Liver (tissue), 8 donors: ENCODE measurements at regions not wholly inside any gene's neighbourhood (a gene's known extent, or its start where the extent isn't known, plus 50 kb on each side); places are given as distances from the start of the nearest gene placed in this dataset.

Experiments used
- DNase-seq: peaks from one replicate; pipeline ENCODE4 v3.0.0-alpha.2; 2017; ENCODE audit warnings: low spot score
- H3K27ac ChIP-seq, 2 donors: one replicate each; pipeline ENCODE4 v1.7.0; 2013; ENCODE audit warnings: inconsistent platforms in 2 of 2, low read length in 2 of 2, control low read depth in 1 of 2, low read depth in 1 of 2, mild to moderate bottlenecking in 1 of 2
- H3K27me3 ChIP-seq, 4 donors: one replicate each; pipeline versions ENCODE4 v1.6.1 to v1.7.0; 2013; ENCODE audit warnings: low read length in 3 of 4, inconsistent platforms in 1 of 4, mild to moderate bottlenecking in 1 of 4, moderate library complexity in 1 of 4; ENCODE audit not compliant: control insufficient read depth in 4 of 4, insufficient read depth in 4 of 4
- H3K36me3 ChIP-seq, 4 donors: one replicate each; pipeline versions ENCODE4 v1.6.1 to v1.7.0; 2013; ENCODE audit warnings: low read length in 3 of 4, mild to moderate bottlenecking in 3 of 4, low read depth in 1 of 4, moderate library complexity in 1 of 4; ENCODE audit not compliant: control insufficient read depth in 4 of 4, insufficient read depth in 3 of 4
- H3K4me1 ChIP-seq, 4 donors: one replicate each; pipeline versions ENCODE4 v1.6.1 to v1.7.0; 2013; ENCODE audit warnings: low read length in 3 of 4, mild to moderate bottlenecking in 3 of 4, moderate library complexity in 1 of 4; ENCODE audit not compliant: control insufficient read depth in 4 of 4, insufficient read depth in 4 of 4
- H3K4me3 ChIP-seq, 3 donors: one replicate each; pipeline versions ENCODE4 v1.6.1 to v1.7.0; 2013; ENCODE audit warnings: low read length in 3 of 3, control low read depth in 1 of 3, low read depth in 1 of 3, mild to moderate bottlenecking in 1 of 3
- H3K9ac ChIP-seq, 2 donors: one replicate each; pipeline ENCODE4 v1.7.0; 2013; ENCODE audit warnings: low read length in 2 of 2, mild to moderate bottlenecking in 2 of 2, moderate library complexity in 2 of 2, control low read depth in 1 of 2, low read depth in 1 of 2
- H3K9me3 ChIP-seq, 4 donors: one replicate each; pipeline versions ENCODE4 v1.6.1 to v1.7.0; 2013; ENCODE audit warnings: low read length in 3 of 4; ENCODE audit not compliant: control insufficient read depth in 4 of 4
- ATF3 ChIP-seq: IDR thresholded peaks from 2 replicates; pipeline ENCODE4 v1.6.1; 2016; ENCODE audit warnings: antibody characterized with exemption
- CTCF ChIP-seq: fragments of 150-350 bp; IDR thresholded peaks from 2 replicates; pipeline ENCODE4 v1.5.1; 2017; ENCODE audit warnings: improper control_type of control experiment, low read depth, low read length; ENCODE audit not compliant: missing input control
- EGR1 ChIP-seq, 2 donors: IDR thresholded peaks; 2 replicates each; pipeline ENCODE4 v1.6.1; 2016 to 2018; ENCODE audit warnings: antibody characterized with exemption in 2 of 2, low read depth in 2 of 2
- FOXA1 ChIP-seq: IDR thresholded peaks from 2 replicates; pipeline ENCODE4 v1.6.1; 2016; ENCODE audit warnings: antibody characterized with exemption
- FOXA2 ChIP-seq: IDR thresholded peaks from 2 replicates; pipeline ENCODE4 v1.6.1; 2016; ENCODE audit warnings: antibody characterized with exemption
- GABPA ChIP-seq, 2 donors: IDR thresholded peaks in 1 of 2; conservative IDR thresholded peaks in 1 of 2; 2 replicates each; pipeline ENCODE4 v1.6.1; 2016; ENCODE audit warnings: antibody characterized with exemption in 2 of 2, mild to moderate bottlenecking in 1 of 2, moderate library complexity in 1 of 2
- HNF4A ChIP-seq, 2 donors: conservative IDR thresholded peaks; 2 replicates each; pipeline ENCODE4 v1.6.1; 2016; ENCODE audit warnings: antibody characterized with exemption in 2 of 2, mild to moderate bottlenecking in 2 of 2
- HNF4G ChIP-seq: IDR thresholded peaks from 2 replicates; pipeline ENCODE4 v1.6.1; 2016; ENCODE audit warnings: antibody characterized with exemption
- NR2F2 ChIP-seq: IDR thresholded peaks from 2 replicates; pipeline ENCODE4 v1.6.1; 2016; ENCODE audit warnings: antibody characterized with exemption
- RAD21 ChIP-seq, 2 donors: IDR thresholded peaks; 2 replicates each; pipeline ENCODE4 v1.6.1; 2016; ENCODE audit warnings: antibody characterized with exemption in 2 of 2, mild to moderate bottlenecking in 2 of 2
- REST ChIP-seq: IDR thresholded peaks from 2 replicates; pipeline ENCODE4 v1.6.1; 2016; ENCODE audit warnings: antibody characterized with exemption, mild to moderate bottlenecking
- RXRA ChIP-seq, 2 donors: IDR thresholded peaks; 2 replicates each; pipeline ENCODE4 v1.6.1; 2017 to 2018; ENCODE audit warnings: antibody characterized with exemption in 2 of 2, mild to moderate bottlenecking in 1 of 2
- SP1 ChIP-seq: IDR thresholded peaks from 2 replicates; pipeline ENCODE4 v1.6.1; 2018; ENCODE audit warnings: antibody characterized with exemption, mild to moderate bottlenecking
- TAF1 ChIP-seq: conservative IDR thresholded peaks from 2 replicates; pipeline ENCODE4 v1.6.1; 2016; ENCODE audit warnings: antibody characterized with exemption, mild to moderate bottlenecking
- YY1 ChIP-seq: IDR thresholded peaks from 2 replicates; pipeline ENCODE4 v1.6.1; 2016; ENCODE audit warnings: antibody characterized with exemption, mild to moderate bottlenecking
- ZBTB33 ChIP-seq: IDR thresholded peaks from 2 replicates; pipeline ENCODE4 v1.6.1; 2016; ENCODE audit warnings: antibody characterized with exemption
- WGBS: extraction: QIAGEN DNeasy Blood & Tissue Kit; methylation state at CpG from one replicate; pipeline ENCODE4 v1.1.7; 2013; 5-methylcytosine and 5-hydroxymethylcytosine counted together
- TF ChIP-seq, protein P1 (sequence below): IDR thresholded peaks from 2 replicates; pipeline ENCODE4 v1.6.1; 2016; ENCODE audit warnings: antibody characterized with exemption
- donor health status: healthy.
- donor health status: healthy.
- donor health status: healthy.
- donor health status: healthy.
- donor health status: healthy.

DNA sequence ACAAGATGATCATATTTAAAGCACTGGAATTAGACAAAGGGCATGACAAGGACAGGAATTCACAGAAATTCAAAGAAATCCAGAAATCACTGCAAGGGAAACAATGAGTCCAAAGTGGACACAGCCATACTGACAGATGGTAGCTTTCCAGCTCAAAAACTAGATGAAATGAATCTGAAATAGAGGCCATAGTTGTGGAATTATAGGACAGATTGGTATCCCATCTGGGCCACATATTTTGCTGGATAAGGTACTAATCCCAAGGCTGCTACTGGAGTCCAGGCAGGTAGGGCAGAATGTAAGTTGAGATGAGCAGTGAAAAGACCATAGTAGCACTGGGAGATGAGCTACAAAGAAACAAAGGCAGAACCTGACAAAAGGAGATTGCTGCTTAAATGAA lies 258.3 kb upstream of the ANO3 start:
- Histone ChIP-seq H3K4me1 (no peaks in the 10 kb centered on the region), H3K27ac (no peak overlapping the region), H3K4me3 (no peak overlapping the region), H3K9me3 (no peaks in the 10 kb centered on the region), H3K27me3 (peaks cover 0 to 2% (median 0%) of the 10 kb centered on the region in 4 donors), H3K36me3 (no peaks in the 10 kb centered on the region), H3K9ac (no peak overlapping the region)
- no peak for DNase-seq
- no peak for TF ChIP-seq FOXA1
- no peak for TF ChIP-seq ZBTB33
- no peak for TF ChIP-seq HNF4A (conservative IDR thresholded peaks at IDR 0.05)
- no peak for TF ChIP-seq REST
- no peak for TF ChIP-seq NR2F2
- TF ChIP-seq ATF3 = no peak
- no peak for TF ChIP-seq RXRA (IDR thresholded peaks at IDR 0.05)
- TF ChIP-seq EGR1 (IDR thresholded peaks at IDR 0.05; ENCODE audit: low read depth in 2 of 2) = no peak
- TF ChIP-seq SP1 = no peak
- no peak for TF ChIP-seq RAD21 (IDR thresholded peaks at IDR 0.05)
- no peak for TF ChIP-seq CTCF
- no peak for TF ChIP-seq YY1
- TF ChIP-seq GABPA (IDR thresholded peaks at IDR 0.05 in 1 of 2, conservative IDR thresholded peaks at IDR 0.05 in 1 of 2) = no peak
- TF ChIP-seq, protein P1, sequence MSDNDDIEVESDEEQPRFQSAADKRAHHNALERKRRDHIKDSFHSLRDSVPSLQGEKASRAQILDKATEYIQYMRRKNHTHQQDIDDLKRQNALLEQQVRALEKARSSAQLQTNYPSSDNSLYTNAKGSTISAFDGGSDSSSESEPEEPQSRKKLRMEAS = no peak

DNA sequence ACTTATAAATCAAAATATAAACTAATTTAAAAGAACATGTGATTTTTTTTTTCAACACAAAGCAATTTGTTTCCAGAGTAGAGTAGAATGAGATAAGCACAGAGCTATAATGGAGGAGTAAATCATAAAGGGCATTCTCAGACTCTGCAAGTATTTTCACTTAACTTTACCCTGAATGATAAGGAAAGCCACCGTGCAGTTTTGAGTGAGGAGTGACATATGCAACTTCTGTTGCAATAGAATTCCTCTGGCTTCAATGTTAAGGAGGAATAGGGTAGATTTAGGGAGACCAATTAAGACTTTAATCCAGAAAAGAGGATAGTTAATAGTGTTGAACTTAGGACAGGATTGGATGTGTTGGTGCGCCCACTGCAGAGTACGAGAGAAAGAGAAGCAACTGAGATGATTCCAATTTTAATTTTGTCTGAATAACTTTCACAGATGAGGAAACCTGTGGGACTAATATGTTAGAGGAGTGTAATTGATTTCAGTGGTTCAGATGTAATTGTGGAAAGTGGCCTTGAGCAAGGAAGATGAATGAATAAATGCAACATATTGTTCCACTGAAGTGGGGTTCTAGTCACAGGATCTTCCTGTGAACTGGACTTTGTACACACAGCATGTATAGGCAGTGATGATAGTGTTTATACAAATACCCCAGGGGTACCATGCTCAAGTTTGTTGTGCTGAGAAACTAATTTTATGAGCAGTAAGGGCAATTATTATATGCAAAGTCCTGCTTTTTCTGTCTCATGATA lies 255.5 kb upstream of the ANO3 start:
- no peaks in the 10 kb centered on the region for H3K27me3 ChIP-seq
- no peaks in the 10 kb centered on the region for H3K36me3 ChIP-seq
- no peaks in the 10 kb centered on the region for H3K4me1 ChIP-seq
- WGBS = 74% methylated on average over 3 of the region's 3 CpGs
- no peak overlapping the region for H3K9ac ChIP-seq
- DNase-seq = no peak
- H3K4me3 ChIP-seq = no peak overlapping the region
- H3K9me3 ChIP-seq = no peaks in the 10 kb centered on the region
- no peak overlapping the region for H3K27ac ChIP-seq
- TF ChIP-seq YY1 = no peak
- TF ChIP-seq RXRA (IDR thresholded peaks at IDR 0.05) = no peak
- no peak for TF ChIP-seq HNF4G
- TF ChIP-seq ATF3 = no peak
- TF ChIP-seq TAF1 = no peak
- no peak for TF ChIP-seq HNF4A (conservative IDR thresholded peaks at IDR 0.05)
- no peak for TF ChIP-seq SP1
- no peak for TF ChIP-seq REST
- TF ChIP-seq FOXA1 = no peak
- no peak for TF ChIP-seq RAD21 (IDR thresholded peaks at IDR 0.05)
- TF ChIP-seq FOXA2 = no peak
- TF ChIP-seq EGR1 (IDR thresholded peaks at IDR 0.05; ENCODE audit: low read depth in 2 of 2) = no peak
